PC-9 (cell line): ENCODE measurements at regions not wholly inside any gene's neighbourhood (a gene's known extent, or its start where the extent isn't known, plus 50 kb on each side); places are given as distances from the start of the nearest gene placed in this dataset.

Experiments used
- BruUV-seq: library from RNA; stranded (reverse); fragments of 400-500 nt; replicated peaks from 2 replicates; lab custom pipeline; 2021; lab: Mats Ljungman, UMichigan
- CTCF ChIA-PET: fragments of 300-600 bp; sonication (Branson Sonifier 250); formaldehyde crosslinking; loops from one replicate; lab custom pipeline; 2022; ENCODE audit warnings: antibody characterized with exemption; lab: Charles Lee
- POLR2A ChIA-PET: fragments of 300-600 bp; sonication (Branson Sonifier 250); formaldehyde crosslinking; loops from one replicate; lab custom pipeline; 2022; ENCODE audit warnings: antibody characterized with exemption; ENCODE audit not compliant: unreplicated experiment; lab: Charles Lee
- DNase-seq, 2 experiments: peaks; one replicate each; pipeline versions ENCODE4 v3.0.0 to v3.0.0-alpha.2; 2015 to 2022; ENCODE audit warnings: mixed read lengths in 1 of 2
- H2AFZ ChIP-seq: fragments of 200-600 bp; sonication (generic); 2 replicates; pipeline ENCODE4 v1.8.1; 2017; ENCODE audit warnings: antibody characterized with exemption
- H3F3A ChIP-seq: fragments of 200-600 bp; sonication (generic); 2 replicates; pipeline ENCODE4 v1.8.1; 2017; ENCODE audit warnings: antibody characterized with exemption, mild to moderate bottlenecking, low read depth; ENCODE audit not compliant: insufficient read depth
- H3K27ac ChIP-seq: fragments of 200-600 bp; sonication (generic); 2 replicates; pipeline ENCODE4 v1.6.1; 2016; ENCODE audit warnings: mixed run types
- H3K27me3 ChIP-seq: fragments of 200-600 bp; sonication (generic); 2 replicates; pipeline ENCODE4 v1.6.1; 2016; ENCODE audit warnings: low read depth, mixed run types; ENCODE audit not compliant: insufficient read depth
- H3K36me3 ChIP-seq: fragments of 200-600 bp; sonication (generic); 2 replicates; pipeline ENCODE4 v1.6.1; 2016; ENCODE audit warnings: low read depth, mixed run types
- H3K4me1 ChIP-seq: fragments of 200-600 bp; sonication (generic); replicated peaks from 2 replicates; pipeline ENCODE4 v1.6.1; 2016; ENCODE audit warnings: mixed run types; ENCODE audit not compliant: insufficient read depth
- H3K4me2 ChIP-seq: fragments of 200-600 bp; sonication (generic); 2 replicates; pipeline ENCODE4 v1.6.1; 2017; ENCODE audit warnings: mixed run types
- H3K4me3 ChIP-seq: fragments of 200-600 bp; sonication (generic); 2 replicates; pipeline ENCODE4 v1.6.1; 2016; ENCODE audit warnings: mixed run types
- H3K79me2 ChIP-seq: fragments of 200-600 bp; sonication (generic); 2 replicates; pipeline ENCODE4 v1.6.1; 2017; ENCODE audit warnings: low read depth, mixed run types
- H3K9me2 ChIP-seq: fragments of 200-600 bp; sonication (generic); 2 replicates; pipeline ENCODE4 v1.8.1; 2017; ENCODE audit warnings: mild to moderate bottlenecking; ENCODE audit not compliant: insufficient read depth
- H3K9me3 ChIP-seq: fragments of 200-600 bp; sonication (generic); 2 replicates; pipeline ENCODE4 v1.8.1; 2016; ENCODE audit warnings: low read depth; ENCODE audit not compliant: insufficient read depth
- H4K20me1 ChIP-seq: fragments of 200-600 bp; sonication (generic); 2 replicates; pipeline ENCODE4 v1.8.1; 2017; ENCODE audit not compliant: insufficient read depth
- EZH2 ChIP-seq: fragments of 200-600 bp; sonication (generic); IDR thresholded peaks from 2 replicates; pipeline ENCODE4 v1.8.0; 2017; ENCODE audit warnings: antibody characterized with exemption, low read depth
- intact Hi-C: fragments of 100-400 bp; cut with micrococcal nuclease; formaldehyde crosslinking; loops from one replicate; pipeline ENCODE4 v1.10.0; 2022; ENCODE audit not compliant: unreplicated experiment
- TF ChIP-seq, protein P1 (sequence below): fragments of 200-600 bp; sonication (generic); conservative IDR thresholded peaks from 2 replicates; pipeline ENCODE4 v1.6.1; 2017; ENCODE audit warnings: mixed run types, antibody characterized with exemption, mild to moderate bottlenecking, moderate library complexity

DNA sequence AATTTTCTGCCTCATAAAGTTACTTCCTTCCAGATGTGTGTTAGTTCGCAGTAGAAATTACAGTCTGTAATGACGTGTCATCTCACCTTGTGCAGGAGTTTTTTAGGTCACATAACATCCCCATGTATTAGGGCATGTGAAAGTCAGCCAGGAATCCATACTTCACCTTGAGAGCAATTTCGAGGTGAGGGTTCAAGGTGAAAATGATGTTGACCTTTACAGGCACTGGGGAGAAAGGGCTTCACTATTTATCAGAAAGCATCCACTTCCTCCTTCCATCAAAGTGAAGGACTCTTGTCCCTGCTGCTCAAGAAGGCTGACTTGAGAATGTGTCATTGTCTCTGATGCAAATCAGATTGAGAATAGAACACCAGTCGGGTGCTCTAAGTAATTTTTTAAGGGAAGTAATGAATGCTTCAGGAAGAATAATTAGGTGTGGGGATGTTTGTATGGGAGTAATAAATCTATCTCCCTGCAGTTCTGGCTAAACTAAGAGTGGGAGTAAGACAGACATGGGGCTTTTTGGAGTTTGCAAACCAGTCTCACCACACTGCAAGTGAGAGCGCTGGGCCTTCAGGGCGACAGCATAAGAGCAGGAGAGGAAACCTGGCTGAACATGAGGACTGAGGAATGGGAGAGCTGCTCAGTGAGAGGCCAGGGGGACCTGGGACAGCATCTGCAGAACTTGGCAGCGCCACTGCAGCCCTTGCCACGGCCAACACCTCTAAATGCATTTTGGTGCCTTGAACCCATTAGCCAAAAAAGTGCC lies 85.9 kb upstream of the IL12A start:
- no peak for DNase-seq
- Histone ChIP-seq H3K27ac (no peak overlapping the region), H3K79me2 (no peaks in the 10 kb centered on the region), H3K4me2 (no peak overlapping the region), H3F3A (no peaks in the 10 kb centered on the region), H4K20me1 (no peaks in the 10 kb centered on the region), H3K36me3 (no peaks in the 10 kb centered on the region), H3K27me3 (no peaks in the 10 kb centered on the region), H3K9me2 (no peaks in the 10 kb centered on the region), H3K4me1 (no peaks in the 10 kb centered on the region), H3K4me3 (no peak overlapping the region), H2AFZ (no peak overlapping the region), H3K9me3 (no peaks in the 10 kb centered on the region)
- intact Hi-C loops: no loop called here
- POLR2A ChIA-PET: no interaction called here
- TF ChIP-seq, protein P1, sequence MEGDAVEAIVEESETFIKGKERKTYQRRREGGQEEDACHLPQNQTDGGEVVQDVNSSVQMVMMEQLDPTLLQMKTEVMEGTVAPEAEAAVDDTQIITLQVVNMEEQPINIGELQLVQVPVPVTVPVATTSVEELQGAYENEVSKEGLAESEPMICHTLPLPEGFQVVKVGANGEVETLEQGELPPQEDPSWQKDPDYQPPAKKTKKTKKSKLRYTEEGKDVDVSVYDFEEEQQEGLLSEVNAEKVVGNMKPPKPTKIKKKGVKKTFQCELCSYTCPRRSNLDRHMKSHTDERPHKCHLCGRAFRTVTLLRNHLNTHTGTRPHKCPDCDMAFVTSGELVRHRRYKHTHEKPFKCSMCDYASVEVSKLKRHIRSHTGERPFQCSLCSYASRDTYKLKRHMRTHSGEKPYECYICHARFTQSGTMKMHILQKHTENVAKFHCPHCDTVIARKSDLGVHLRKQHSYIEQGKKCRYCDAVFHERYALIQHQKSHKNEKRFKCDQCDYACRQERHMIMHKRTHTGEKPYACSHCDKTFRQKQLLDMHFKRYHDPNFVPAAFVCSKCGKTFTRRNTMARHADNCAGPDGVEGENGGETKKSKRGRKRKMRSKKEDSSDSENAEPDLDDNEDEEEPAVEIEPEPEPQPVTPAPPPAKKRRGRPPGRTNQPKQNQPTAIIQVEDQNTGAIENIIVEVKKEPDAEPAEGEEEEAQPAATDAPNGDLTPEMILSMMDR: no peak
- no peak for TF ChIP-seq EZH2
- no TSS peak for BruUV-seq
- CTCF ChIA-PET: no interaction called here

GRCh38 chr3:159904455-159904854 lies 84.2 kb upstream of the IL12A start:
- BruUV-seq: no TSS peak
- Histone ChIP-seq H3K27ac (no peak overlapping the region), H3K79me2 (no peaks in the 10 kb centered on the region), H3K4me3 (no peak overlapping the region), H3K27me3 (no peaks in the 10 kb centered on the region), H3K4me1 (no peaks in the 10 kb centered on the region), H3K9me3 (no peaks in the 10 kb centered on the region), H3F3A (no peaks in the 10 kb centered on the region), H3K36me3 (no peaks in the 10 kb centered on the region), H3K9me2 (no peaks in the 10 kb centered on the region), H2AFZ (no peak overlapping the region), H4K20me1 (no peaks in the 10 kb centered on the region), H3K4me2 (no peak overlapping the region)
- ChIA-PET POLR2A (no interaction called here), CTCF (no interaction called here)
- intact Hi-C loops: no loop called here
- TF ChIP-seq EZH2: no peak
- TF ChIP-seq, protein P1: no peak
- DNase-seq: no peak

- POLR2A ChIA-PET: no interaction called here
- Histone ChIP-seq H3K9me2 (no peaks in the 10 kb centered on the region), H3K4me2 (no peak overlapping the region), H4K20me1 (no peaks in the 10 kb centered on the region), H3K27ac (no peak overlapping the region), H3K27me3 (no peaks in the 10 kb centered on the region), H3K4me3 (no peak overlapping the region), H3K4me1 (no peaks in the 10 kb centered on the region), H2AFZ (no peak overlapping the region), H3F3A (no peaks in the 10 kb centered on the region), H3K36me3 (no peaks in the 10 kb centered on the region), H3K79me2 (no peaks in the 10 kb centered on the region), H3K9me3 (no peaks in the 10 kb centered on the region)
- no TSS peak for BruUV-seq
- intact Hi-C loops: no loop called here
- DNase-seq: no peak
- CTCF ChIA-PET: no interaction called here
- TF ChIP-seq, protein P1: no peak
- TF ChIP-seq EZH2: no peak
Measured at GRCh38 chr3:159904911-159905310, 83.7 kb upstream of the IL12A start.
